ENCODE measurements at regions not wholly inside any gene's neighbourhood (a gene's known extent, or its start where the extent isn't known, plus 50 kb on each side); places are given as distances from the start of the nearest gene placed in this dataset.

DNA sequence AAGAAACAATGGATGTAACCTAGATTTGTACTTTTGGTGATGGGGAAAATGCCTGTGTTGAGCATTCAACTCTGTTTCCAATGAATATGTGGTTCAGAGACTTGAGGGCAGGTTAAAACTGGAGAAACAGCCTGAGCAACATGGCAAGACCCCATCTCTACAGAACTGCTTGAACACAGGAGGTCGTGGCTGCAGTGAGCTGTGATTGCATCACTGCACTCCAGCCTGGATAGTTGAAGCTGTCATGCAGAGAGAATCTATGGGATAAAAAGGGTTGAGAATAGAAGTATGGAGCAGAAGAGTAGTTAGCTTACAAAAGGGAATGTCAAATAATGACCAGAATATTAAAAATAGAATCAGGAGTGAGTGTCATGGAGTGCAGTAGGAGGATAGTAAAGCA, 134.8 kb upstream of the PDE5A start:
- TF ChIP-seq ETV6 (IDR thresholded peaks at IDR 0.05; ENCODE audit: borderline replicate concordance in 1 of 2, low read depth in 2 of 2, low read length in 1 of 2) (no peak), ETV6 (CRISPR knock-in tag; IDR thresholded peaks at IDR 0.05; ENCODE audit: borderline replicate concordance) (no peak), SIN3A (IDR thresholded peaks at IDR 0.05; ENCODE audit: borderline replicate concordance in 2 of 2, control insufficient read depth in 1 of 2, low read depth in 2 of 2, low read length in 2 of 2) (no peak), EZH2 (IDR thresholded peaks at IDR 0.05; ENCODE audit: borderline replicate concordance, low read depth, low read length) (no peak), CTCF (IDR thresholded peaks at IDR 0.05 in 2 of 3, conservative IDR thresholded peaks at IDR 0.05 in 1 of 3; ENCODE audit: insufficient read depth in 2 of 3, low read depth in 1 of 3, low read length in 3 of 3) (no peak), TOE1 (IDR thresholded peaks at IDR 0.05; ENCODE audit: borderline replicate concordance) (no peak), TOE1 (CRISPR knock-in tag; IDR thresholded peaks at IDR 0.05; ENCODE audit: borderline replicate concordance, low read depth) (no peak), POLR2A (conservative IDR thresholded peaks at IDR 0.05) (no peak), RAD21 (CRISPR knock-in tag; conservative IDR thresholded peaks at IDR 0.05 in 1 of 2, IDR thresholded peaks at IDR 0.05 in 1 of 2) (no peak), JUN (IDR thresholded peaks at IDR 0.05; ENCODE audit: borderline replicate concordance, low read depth, low read length) (no peak), JUN (CRISPR knock-in tag; IDR thresholded peaks at IDR 0.05; ENCODE audit: borderline replicate concordance) (no peak)
- TF ChIP-seq, protein P1, sequence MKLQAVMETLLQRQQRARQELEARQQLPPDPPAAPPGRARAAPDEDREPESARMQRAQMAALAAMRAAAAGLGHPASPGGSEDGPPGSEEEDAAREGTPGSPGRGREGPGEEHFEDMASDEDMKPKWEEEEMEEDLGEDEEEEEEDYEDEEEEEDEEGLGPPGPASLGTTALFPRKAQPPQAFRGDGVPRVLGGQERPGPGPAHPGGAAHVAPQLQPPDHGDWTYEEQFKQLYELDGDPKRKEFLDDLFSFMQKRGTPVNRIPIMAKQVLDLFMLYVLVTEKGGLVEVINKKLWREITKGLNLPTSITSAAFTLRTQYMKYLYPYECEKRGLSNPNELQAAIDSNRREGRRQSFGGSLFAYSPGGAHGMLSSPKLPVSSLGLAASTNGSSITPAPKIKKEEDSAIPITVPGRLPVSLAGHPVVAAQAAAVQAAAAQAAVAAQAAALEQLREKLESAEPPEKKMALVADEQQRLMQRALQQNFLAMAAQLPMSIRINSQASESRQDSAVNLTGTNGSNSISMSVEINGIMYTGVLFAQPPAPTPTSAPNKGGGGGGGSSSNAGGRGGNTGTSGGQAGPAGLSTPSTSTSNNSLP (IDR thresholded peaks at IDR 0.05; ENCODE audit: borderline replicate concordance, low read depth, low read length) = no peak

Measured in K562 (cell line).